ENCODE measurements at regions not wholly inside any gene's neighbourhood (a gene's known extent, or its start where the extent isn't known, plus 50 kb on each side); places are given as distances from the start of the nearest gene placed in this dataset.

DNA sequence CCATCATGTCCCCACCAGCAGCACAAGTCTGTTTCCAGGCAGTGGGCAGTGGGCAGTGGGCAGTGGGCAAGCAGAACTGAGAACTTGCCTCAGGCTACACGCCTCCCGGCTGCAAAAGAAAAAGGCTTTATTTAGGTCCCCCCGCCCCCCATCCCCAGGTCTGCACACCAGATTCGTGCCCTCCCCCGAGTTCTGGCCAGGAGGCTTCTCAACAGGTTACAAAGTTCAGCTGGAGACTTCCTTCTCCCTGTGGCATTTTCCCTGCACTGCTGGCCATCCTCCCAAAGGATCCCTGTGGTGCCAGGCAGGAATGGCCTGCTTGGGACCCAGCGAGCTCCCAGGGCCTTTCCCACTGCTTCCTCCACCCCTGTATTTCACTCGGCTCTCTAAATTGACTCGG is 97.0 kb upstream of the TRIM2 start:
- no peak for DNase-seq
- TF ChIP-seq GATA1 (IDR thresholded peaks at IDR 0.05; ENCODE audit: low read depth, low read length) (no peak), POLR2A (IDR thresholded peaks at IDR 0.05; ENCODE audit: low read length) (no peak)

DNA sequence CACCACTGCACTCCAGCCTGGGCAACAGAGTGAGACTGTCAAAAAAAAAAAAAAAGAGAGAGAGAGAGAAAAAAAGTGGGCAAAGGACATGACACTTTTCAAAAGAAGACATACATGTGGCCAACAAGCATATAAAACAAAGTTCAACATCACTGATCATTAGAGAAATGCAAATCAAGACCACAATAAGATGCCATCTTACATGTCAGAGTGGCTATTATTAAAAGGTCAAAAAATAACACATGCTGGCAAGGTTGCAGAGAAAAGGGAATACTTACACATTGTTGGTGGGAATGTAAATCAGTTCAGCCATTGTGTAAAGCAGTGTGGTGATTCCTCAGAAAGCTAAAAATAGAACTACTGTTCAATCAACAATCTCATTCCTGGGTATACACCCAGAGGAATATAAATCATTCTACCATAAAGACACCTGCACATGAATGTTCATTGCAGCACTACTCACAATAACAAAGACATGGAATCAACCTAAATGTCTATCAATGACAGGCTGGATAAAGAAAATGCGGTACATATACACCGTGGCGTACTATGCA is 94.9 kb upstream of the TRIM2 start:
- TF ChIP-seq POLR2A (IDR thresholded peaks at IDR 0.05; ENCODE audit: low read length), result no peak
- TF ChIP-seq GATA1 (IDR thresholded peaks at IDR 0.05; ENCODE audit: low read depth, low read length), result no peak
- DNase-seq, result no peak

DNA sequence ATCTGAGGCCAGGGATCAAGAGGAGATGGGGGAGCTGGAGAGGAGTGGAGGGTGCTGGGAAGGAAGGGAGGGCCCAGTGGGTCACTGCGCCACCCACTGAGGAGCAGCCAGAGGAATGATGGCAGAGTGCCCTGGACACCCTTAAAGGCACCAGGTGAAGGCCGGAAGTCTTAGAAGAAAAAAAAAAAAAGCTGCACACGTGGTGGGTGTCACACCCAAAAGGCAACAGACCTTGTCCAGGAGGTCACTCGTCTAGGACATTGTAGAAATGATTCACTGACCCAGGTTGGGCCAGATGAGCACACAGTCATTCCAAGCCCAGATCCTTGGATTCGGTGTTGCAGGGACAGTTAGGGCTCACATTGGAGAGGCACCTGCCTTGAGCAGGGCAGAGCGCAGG is 93.5 kb upstream of the TRIM2 start:
- TF ChIP-seq POLR2A (IDR thresholded peaks at IDR 0.05; ENCODE audit: low read length), result no peak
- no peak for TF ChIP-seq GATA1 (IDR thresholded peaks at IDR 0.05; ENCODE audit: low read depth, low read length)
- no peak for DNase-seq

DNA sequence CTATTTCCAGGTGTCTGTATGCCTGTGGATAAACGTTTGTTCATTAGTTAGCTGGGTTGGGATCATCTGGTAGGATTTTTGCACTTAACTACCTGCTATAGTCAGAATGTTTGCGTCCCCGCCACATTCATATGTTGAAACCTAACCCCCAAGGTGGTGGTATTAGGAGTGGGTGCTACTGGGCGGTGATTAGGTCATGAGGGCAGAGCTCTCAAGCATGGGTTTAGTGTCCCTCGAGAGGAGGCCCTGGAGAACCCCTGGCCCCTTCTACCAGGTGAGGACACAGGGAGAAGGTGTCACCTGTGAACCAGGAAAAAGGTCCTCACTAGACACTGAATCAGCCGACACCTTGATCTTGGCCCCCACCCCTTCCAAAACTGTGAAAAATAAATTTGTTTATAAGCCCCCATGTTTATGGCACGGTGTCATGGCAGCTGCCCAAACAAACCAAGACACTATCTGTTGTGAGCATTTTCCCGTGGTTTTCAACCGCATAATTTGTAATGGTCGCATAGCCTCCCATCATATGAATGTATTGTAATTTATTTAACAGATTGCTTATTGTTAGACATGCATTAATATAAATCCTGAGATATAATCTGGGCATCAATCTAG is 92.7 kb upstream of the TRIM2 start:
- TF ChIP-seq POLR2A (IDR thresholded peaks at IDR 0.05; ENCODE audit: low read length), result no peak
- no peak for TF ChIP-seq GATA1 (IDR thresholded peaks at IDR 0.05; ENCODE audit: low read depth, low read length)
- no peak for DNase-seq

DNA sequence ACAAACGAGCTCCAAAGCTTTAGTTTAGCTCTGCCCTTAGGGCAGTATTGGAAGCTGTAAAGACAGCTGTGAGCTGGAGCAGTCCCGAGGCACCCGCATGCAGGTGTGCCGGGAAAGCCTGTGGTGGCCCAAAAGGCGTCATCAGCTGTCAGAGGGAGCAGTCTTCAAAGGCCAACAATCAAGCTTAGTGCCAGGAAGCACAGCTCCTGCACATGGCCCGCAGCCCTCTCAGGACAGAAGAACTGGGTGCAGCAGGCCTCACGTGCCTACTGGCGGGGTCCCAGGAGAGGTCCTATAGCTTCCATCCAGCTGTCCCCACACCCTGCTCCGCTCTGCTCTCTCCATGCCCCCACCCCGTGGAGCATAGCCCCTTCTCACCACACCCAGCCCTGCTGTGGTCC is 92.2 kb upstream of the TRIM2 start:
- TF ChIP-seq GATA1 (IDR thresholded peaks at IDR 0.05; ENCODE audit: low read depth, low read length) (no peak), POLR2A (IDR thresholded peaks at IDR 0.05; ENCODE audit: low read length) (no peak)
- no peak for DNase-seq

DNA sequence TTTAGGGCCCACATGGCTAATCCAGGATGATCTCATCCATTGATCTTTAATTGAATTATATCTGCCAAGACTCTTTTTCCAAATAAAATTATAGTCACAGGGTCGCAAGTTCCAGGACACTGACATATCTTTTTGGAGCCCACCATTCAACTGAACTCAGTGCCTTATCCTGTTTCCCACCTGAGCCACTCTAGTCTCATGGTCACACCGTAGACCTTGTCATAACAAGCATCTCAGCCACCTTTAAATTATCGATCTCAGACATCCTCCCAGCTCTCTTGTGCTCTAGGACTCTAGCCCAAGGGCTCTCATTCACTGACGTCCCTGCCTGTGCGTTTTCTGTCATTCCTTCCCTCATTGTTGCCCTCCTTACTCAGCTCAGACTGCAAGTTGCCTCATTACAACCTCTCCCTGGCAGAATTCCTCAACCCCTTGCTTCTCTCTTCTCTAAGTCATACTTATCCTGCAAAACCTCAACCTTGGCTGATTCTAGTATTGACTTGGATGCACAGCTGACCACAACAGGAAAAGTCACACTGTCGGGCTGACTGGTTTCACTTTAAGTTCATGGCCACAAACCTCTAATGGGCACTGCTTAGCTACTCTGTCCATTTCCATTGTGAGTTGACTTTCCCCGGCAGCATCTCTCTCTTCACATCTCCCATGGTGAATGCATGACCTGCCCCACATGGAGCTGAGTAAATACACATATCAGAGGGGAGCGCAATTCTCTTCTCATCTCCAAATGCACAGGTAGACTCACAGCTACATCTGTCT is 91.0 kb upstream of the TRIM2 start:
- TF ChIP-seq POLR2A (IDR thresholded peaks at IDR 0.05; ENCODE audit: low read length) (no peak), GATA1 (IDR thresholded peaks at IDR 0.05; ENCODE audit: low read depth, low read length) (no peak)
- DNase-seq, result no peak

DNA sequence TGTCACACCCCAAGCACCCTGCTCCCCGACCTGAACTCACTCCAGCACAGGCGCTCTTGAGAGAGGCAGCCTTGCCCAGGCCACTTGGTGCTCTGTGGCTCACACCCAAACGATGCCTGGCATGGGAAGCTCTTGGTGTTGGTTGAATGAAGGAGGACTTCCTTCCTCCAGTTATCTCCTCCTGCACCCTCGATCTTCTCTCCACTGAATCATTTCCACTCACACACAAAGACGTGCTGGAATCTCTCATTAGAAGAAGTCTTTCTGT is 90.5 kb upstream of the TRIM2 start:
- TF ChIP-seq GATA1 (IDR thresholded peaks at IDR 0.05; ENCODE audit: low read depth, low read length), result no peak
- TF ChIP-seq POLR2A (IDR thresholded peaks at IDR 0.05; ENCODE audit: low read length), result no peak
- DNase-seq, result no peak

DNA sequence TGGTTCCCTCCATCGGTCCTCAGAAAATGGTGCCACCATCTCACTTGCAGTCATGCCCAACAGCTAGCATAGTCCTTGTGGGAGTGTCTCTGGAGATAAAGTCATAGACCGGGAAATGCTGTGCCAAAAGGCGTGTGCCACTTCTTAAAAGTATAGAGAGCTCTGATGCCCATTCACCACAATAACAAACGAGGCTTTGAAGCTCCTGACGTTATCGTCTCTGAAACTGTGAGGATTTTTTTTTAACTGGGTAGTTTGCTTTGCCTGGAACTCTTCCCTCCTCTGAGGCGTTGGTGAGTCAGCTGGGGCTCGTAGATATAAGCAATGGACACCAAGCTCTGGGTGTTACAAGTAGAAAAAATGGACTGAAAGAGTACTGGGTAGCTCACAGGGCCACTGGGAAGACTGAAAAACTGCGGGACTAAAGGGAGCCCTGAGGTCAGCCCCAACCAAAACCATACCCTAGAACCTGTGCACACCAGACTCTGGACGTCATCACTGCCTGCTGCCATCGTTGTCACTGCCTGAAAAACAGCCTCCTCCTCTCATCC is 89.4 kb upstream of the TRIM2 start:
- no peak for TF ChIP-seq GATA1 (IDR thresholded peaks at IDR 0.05; ENCODE audit: low read depth, low read length)
- TF ChIP-seq POLR2A (IDR thresholded peaks at IDR 0.05; ENCODE audit: low read length), result no peak
- DNase-seq, result no peak

DNA sequence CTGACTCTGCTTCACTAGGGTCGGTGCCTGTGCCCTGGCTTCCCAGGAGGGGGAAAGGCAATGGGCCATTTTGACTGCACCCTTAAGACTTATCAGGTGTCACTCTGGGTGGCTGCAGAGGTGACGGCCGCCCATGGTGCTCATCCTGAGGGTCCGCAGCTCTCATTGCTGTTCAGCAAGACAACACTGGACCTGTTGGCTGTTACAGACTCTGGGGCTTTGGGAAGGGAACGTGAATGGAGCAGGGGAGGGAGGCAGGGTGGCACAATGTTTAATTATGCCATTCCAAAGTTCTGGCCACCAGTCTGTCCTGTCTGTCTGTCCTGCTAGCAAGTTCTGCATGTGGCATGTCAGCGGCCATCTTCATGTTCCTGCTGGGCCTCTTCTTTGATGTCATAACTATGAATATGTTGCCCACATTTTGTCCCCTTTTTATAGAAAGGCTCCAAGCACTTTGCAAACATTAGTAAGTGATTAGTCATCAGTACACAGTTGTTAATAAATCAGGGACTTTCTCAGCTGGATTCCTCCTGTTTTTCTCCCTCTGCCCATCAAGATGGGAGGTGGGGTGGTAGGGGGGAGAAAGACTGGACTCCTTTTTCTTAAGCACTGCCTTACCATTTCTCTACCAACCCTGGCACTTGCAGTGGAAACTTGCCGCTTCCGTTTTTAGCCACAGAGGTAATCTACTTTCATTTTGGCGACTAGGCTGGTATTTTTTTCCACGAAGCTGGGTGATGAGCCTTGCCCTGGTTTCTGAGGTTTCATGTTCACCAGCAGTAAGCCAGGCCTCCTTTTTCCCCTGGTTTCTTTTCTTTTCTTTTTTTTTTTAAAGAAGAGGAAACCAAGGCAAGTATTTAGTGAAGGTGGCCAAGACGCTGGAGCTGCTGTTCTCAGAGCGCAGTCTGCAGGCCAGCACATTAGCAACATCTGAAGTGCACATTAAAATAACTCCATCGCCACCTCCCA is 88.6 kb upstream of the TRIM2 start:
- DNase-seq, result no peak
- no peak for TF ChIP-seq GATA1 (IDR thresholded peaks at IDR 0.05; ENCODE audit: low read depth, low read length)
- TF ChIP-seq POLR2A (IDR thresholded peaks at IDR 0.05; ENCODE audit: low read length), result no peak

DNA sequence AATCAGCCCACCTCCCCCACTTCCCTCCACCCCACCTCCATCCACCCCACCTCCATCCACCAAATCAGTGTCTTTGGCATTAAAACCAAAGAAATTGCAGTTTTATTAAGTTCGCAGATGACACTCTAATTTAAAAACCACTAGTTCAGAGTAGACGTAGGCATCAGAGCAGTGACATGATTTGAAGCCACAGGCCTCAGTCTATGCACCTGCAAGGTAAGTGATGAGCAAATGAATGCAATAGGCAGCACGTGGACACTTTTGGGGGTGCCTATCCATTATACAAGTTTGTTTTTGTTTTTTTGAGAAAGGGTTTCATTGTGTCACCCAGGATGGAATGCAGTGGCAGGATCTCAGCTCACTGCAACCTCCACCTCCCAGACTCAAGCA is 88.0 kb upstream of the TRIM2 start:
- TF ChIP-seq GATA1 (IDR thresholded peaks at IDR 0.05; ENCODE audit: low read depth, low read length), result no peak
- no peak for TF ChIP-seq POLR2A (IDR thresholded peaks at IDR 0.05; ENCODE audit: low read length)
- no peak for DNase-seq

DNA sequence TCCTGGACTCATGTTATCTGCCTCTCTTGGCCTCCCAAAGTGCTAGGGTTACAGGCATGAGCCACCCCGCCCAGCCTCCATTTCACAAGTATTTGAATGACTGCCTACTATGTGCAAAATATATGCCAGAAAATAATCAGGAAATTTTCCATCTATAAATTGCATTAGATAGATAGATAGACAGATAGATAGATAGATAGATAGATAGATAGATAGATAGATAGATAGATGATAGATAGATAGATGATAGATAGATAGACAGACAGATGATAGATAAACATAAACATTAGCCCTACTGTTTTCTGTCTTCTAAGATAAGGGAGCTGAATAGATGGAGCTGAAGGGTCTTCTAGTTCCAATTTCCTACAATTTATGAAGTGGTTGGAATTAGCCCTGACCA is 87.4 kb upstream of the TRIM2 start:
- TF ChIP-seq GATA1 (IDR thresholded peaks at IDR 0.05; ENCODE audit: low read depth, low read length) (no peak), POLR2A (IDR thresholded peaks at IDR 0.05; ENCODE audit: low read length) (no peak)
- no peak for DNase-seq

DNA sequence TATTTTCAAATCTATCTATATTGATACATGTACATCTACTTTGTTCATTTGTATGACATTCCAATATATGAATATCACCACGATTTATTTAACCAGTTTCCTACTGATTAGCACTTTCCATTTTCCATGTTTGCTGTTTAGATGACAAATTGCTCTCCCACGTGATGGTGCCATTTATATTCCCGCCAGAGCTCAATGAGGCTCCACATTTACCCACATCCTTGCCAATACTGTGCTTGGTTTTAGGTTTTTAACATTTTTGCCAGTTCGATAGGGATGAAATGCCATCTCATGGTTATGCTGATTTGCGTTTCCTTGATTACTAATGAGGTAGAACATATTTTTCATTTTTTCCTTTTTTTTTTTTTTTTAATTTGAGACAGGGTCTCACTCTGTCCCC is 86.7 kb upstream of the TRIM2 start:
- TF ChIP-seq GATA1 (IDR thresholded peaks at IDR 0.05; ENCODE audit: low read depth, low read length), result no peak
- TF ChIP-seq POLR2A (IDR thresholded peaks at IDR 0.05; ENCODE audit: low read length), result no peak
- DNase-seq, result no peak

DNA sequence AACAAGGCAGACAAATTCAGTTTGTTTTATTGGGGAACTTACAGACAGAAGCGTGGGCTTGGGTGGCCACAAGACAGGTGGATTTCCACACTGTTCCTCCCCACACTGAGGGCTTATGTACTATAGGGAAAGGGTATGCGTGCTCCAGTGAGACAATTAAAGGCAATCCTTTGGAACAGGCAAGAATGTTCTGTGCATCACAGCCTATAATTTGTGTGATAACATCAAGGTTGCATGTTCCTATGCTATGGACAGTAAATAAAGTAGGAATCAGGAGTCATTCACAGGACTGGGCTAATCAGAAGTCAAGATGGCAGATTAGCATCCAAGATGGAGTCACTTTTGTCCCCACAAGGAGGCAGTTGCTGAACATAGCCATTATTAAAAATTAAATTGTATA is 84.6 kb upstream of the TRIM2 start:
- TF ChIP-seq GATA1 (IDR thresholded peaks at IDR 0.05; ENCODE audit: low read depth, low read length) (no peak), POLR2A (IDR thresholded peaks at IDR 0.05; ENCODE audit: low read length) (no peak)
- DNase-seq, result no peak

DNA sequence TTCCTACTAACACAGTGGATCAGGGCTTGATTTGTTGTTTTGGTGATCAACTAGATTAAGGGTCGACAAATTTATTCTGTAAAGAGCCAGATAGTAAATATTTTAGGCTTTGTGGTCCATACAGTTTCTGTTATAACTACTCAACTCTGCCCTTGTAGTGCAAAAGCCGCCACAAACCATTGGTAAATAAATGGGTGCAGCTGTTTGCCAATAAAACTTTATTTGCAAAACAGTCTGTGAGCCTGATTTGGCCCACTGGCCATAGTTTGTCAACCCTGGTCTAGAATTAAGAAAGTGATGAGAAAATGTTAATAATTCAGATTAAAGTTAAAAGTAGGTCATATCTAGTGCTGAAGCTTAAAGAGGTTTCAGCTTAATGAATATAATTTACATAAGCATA is 84.0 kb upstream of the TRIM2 start:
- TF ChIP-seq POLR2A (IDR thresholded peaks at IDR 0.05; ENCODE audit: low read length), result no peak
- no peak for TF ChIP-seq GATA1 (IDR thresholded peaks at IDR 0.05; ENCODE audit: low read depth, low read length)
- no peak for DNase-seq
